CD4-positive, alpha-beta T cell treated with Interleukin-1 beta for 1 hour (primary cell): ENCODE measurements at regions not wholly inside any gene's neighbourhood (a gene's known extent, or its start where the extent isn't known, plus 50 kb on each side); places are given as distances from the start of the nearest gene placed in this dataset.

Experiments used
- DNase-seq, 2 donors: peaks; one replicate each; pipeline ENCODE4 v3.0.0-alpha.2; 2020 to 2022

DNA sequence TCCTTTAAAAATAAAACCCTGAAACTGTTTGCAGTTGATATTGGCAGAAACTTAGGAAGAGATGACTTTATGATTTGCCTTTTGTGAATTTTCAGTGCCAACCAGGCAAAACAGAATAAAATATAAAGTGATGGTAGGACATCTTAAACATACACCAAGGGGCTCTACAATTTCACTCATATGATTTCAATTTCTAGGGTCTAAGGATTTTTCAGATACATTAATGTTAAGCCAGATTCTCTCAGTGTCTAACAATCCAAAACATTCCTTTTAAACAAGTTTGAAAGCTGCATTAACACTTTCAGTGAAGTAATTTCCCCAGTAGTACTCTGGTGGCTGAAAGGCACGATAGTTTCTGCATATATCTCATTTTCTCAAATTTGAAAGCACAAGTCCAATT, 1262.0 kb upstream of the ADGRL3 start:
- DNase-seq: no peak

GRCh38 chr4:59945277-59945676, 1254.8 kb upstream of the ADGRL3 start:
- no peak for DNase-seq

GRCh38 chr4:59945716-59946115, 1254.4 kb upstream of the ADGRL3 start:
- DNase-seq: no peak

- DNase-seq: no peak
These were observed 1243.8 kb upstream of the ADGRL3 start for GRCh38 chr4:59956366-59956765.

GRCh38 chr4:59960143-59960542, 1240.0 kb upstream of the ADGRL3 start:
- DNase-seq: no peak

- no peak for DNase-seq
These were observed 1233.4 kb upstream of the ADGRL3 start for GRCh38 chr4:59966758-59967157.

- DNase-seq: no peak
These were observed 1231.3 kb upstream of the ADGRL3 start for GRCh38 chr4:59968796-59969195.

GRCh38 chr4:59969909-59970308, 1230.2 kb upstream of the ADGRL3 start:
- no peak for DNase-seq

DNA sequence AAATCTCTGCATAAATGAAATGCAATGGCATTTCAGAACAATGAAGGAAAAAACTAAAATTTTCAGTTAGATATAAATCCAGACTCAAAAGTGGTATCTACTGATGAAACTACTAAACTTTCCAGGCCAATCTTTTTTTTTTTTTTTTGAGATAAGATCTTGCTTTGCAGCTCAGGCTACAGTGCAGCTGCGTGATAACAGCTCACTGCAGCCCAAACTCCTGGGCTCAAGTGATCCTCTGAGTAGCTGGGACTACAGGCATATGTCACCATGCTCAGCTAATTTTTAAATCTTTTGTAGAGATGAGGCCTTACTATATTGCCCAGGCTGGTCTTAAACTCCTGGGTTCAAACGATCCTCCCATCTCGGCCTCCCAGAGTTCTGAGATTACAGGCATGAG, 1228.2 kb upstream of the ADGRL3 start:
- DNase-seq: no peak

- no peak for DNase-seq
These were observed 1226.6 kb upstream of the ADGRL3 start for GRCh38 chr4:59973492-59973891.

DNA sequence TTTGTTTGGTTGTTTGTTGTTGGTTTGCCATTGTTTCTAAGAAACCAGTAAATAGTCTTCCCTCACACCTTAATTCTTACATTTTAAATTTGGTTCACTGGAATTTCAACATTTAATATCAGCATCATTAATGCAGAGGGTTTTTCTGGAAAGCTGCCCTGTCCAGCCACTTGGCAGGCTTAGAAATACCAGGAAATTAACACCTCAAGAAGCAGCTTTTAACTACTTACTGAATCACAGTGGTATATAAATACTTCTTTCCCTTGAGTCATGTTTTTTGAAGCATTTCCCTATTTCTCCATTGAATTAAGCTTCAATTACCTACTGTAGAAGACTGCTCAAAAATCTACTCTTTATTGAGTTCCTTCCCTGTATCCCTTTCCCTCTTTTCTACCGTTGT, 1221.1 kb upstream of the ADGRL3 start:
- no peak for DNase-seq

GRCh38 chr4:59983852-59984251, 1216.3 kb upstream of the ADGRL3 start:
- no peak for DNase-seq

DNA sequence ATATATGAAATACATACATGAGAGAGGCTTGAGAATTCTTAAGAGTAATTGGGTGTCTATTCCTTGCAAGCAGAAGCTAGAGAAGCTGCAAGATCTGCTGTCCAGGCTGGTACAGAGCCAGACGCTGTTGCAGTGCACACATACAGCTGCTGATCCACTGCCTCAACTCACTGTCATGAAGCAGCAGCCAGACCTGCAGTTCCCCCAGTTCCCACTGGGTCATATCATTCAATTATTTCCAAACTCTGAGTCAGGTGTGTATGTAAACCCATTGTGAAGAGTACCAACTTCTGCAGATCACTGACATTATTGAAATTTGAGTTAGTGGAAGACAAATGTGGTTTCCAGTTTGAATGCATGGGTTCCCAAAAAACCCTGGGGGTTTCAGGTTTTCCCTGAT, 1212.8 kb upstream of the ADGRL3 start:
- DNase-seq: no peak

DNA sequence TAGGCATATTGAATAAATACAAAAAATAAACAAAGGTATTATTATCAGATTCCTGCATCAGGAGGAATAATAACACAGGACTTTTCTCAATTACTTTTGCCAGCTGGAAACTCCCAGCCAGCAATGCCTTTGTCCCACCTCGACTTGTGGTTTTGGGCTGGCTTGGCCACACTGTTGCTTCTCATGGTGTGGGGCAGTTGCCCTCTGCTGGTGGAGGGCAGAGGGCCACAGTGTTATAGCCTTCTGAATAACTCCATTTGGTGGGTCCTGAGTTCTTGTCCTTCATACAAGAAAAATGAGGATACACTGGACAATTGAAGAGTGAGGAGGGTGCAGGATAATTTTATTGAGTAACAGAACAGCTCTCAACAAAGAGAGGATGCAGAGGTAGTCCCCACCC, 1206.0 kb upstream of the ADGRL3 start:
- DNase-seq: no peak

DNA sequence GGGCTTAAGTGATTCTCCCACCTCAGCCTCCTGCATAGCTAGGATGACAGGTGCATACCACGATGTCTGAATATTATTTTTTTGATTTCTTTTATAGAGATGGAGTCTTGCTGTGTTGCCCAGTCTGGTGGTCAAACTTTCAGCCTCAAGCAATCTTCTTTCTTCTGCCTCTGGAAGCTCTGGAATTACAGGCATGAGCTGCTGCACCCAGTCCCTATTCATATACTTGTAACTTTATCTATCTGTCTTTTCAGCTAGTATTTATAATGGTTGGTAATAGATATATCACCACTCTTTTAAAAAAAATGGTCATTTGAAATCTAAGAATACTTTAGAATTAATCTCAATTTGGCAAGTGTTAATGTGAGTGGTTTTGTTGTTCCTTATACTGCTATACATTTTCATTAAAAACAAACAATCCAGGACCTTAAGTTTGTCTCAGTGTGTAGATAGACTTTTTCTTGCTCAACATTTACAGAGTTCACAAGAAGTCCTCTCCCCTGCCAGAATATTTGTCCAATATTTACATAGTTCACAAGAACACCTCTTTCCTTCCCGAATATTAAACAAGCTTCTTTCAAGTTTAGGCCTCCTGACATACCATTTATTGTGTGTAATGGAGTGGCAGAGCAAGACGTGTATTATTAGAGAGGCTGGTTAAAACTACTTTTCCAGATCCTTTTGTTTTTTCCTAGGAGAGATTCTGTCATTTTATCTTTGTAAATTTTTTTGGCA, 1197.4 kb upstream of the ADGRL3 start:
- no peak for DNase-seq

DNA sequence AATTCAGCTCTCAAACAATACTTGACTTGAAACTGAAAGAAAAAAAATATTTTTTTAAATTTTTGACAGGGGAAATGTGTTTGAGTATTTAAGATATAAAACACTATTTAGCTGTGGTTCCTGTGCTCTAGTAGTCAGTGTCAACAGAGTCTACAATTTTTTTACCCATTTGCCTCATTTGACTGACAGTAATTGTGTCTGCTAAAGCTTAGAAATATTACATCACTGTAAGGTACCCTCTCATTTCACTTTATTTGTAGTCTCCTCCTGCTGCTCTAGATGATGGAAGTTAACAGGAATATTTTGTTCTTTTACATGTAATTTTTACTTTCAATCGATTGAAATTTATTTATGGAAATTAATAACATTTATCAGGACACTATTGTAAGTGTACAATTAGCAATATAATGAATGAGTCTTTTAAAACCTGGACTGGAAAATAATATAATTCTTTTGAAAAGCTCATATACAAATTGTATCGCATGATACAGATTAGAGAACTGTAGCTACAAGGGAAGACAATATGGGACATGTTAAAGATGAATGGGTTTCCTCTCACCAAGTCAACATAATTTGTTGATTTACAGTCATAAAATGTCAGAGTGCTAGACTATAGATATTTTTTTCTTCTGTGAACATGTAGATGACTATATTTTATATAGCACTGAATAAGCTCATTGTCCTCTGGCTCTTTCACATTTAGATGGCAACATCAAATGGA, 1186.5 kb upstream of the ADGRL3 start:
- DNase-seq: no peak

- DNase-seq: no peak
These were observed 1183.2 kb upstream of the ADGRL3 start for GRCh38 chr4:60016971-60017370.

DNA sequence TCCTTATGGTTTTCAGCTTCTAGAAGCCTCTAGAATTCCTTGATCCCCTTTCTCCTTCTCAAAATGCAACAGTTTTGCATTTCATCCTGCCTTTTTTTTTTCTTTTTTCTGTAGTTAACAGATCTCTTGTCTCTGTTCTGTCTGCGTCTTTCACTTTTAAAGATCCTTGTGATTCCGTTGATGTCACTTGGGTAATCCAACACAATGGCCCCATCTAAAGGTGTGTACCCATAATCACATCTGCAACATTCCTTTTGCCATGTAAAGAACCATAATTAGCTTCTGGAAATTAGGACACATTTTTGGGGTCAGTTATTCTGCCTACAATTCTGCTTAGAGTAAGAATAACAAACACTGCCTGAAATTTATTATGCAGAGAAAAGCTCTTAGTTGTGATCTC, 1180.9 kb upstream of the ADGRL3 start:
- DNase-seq: no peak

DNA sequence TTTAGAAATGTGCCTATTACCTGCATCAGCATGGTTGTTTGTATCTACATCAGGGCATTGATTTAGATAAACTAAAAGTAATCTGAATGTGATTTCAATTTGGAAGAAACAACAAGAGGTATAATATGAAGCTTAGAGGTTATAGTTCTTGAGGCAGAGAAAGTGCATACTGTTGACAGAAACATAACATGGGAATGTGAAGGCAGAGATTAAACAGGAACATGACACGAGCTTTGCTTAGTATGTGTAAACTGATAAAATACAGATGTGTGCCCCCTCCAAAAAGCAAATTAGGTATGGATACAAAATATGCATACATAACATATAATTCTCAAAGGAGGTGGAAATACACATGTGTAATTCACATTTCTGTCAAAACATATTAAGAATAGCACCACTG, 1180.2 kb upstream of the ADGRL3 start:
- no peak for DNase-seq

DNA sequence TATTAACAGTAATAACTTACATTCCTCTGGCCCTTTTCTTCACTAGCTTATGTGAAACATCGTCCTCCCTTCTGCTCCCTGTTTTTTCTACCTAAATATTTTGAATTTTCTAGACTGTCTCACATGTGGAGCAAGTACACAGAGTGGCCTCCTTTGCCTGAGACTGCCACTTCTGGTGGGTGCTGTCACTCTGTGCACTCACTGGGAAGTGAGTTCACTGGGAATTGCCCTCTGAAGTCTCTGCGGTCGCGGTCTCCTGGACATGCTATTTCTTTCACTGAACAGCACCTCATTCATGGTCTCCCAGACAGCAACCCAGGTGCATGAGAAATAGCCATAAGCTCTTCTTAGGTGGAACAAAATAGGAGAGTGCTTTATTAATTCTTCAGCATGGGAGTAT, 1179.7 kb upstream of the ADGRL3 start:
- DNase-seq: no peak

GRCh38 chr4:60033826-60034225, 1166.3 kb upstream of the ADGRL3 start:
- DNase-seq: no peak

DNA sequence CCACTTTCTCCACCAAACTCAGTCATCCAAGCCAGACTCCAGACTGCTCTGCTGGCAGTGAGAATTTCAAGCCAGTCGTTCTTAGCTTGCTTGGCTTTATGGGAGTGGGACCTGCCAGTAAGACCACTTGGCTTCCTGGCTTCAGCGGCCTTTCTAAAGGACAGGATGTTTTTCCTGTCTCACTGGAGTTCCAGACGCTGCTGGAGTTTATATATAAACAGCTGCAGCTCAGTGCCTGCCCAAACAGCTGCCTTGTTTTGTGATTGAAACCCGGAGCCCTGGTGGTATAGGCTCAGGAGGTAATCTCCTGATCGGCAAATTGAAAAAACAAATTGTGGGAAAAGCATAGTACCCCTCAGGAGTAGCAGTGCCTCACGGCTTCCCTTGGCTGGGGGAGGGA, 1165.8 kb upstream of the ADGRL3 start:
- no peak for DNase-seq

- DNase-seq: no peak
These were observed 1160.2 kb upstream of the ADGRL3 start for GRCh38 chr4:60039908-60040307.

DNA sequence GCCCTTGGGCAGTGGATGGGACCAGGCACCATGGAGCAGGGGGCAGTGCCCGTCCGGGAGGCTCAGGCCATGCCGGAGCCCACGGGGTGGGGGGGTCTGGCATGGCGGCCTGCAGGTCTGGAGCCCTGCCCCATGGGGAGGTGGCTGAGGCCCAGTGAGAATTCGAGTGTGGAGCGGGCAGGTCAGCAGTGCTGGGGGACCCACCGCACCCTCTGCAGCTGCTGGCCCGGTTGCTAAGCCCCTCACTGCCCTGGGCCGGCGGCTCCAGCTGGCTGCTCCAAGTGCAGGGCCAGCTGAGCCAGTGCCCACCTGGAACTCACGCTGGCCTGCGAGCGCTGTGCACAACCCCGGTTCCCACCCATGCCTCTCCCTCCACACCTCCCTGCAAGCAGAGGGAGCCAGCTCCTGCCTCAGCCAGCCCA, 1157.9 kb upstream of the ADGRL3 start:
- no peak for DNase-seq

DNA sequence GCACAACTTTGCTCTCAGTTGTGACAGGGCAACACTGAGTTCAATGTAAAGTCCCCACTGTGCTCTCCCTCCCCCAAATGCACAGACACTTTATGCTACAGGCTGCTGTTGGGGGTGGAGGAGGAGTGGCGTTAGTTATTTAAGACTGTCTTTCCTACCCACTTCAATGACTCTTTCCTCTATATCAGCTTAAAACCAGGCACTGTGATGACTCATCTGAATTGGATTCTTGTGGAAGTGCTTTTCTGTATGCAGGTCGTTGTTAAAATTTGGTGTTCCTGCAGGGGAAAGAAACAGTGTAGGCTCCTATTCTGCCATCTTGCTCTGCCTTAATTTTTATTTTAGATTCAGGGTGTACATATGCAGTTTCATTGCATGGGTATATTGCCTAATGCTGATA, 1157.2 kb upstream of the ADGRL3 start:
- DNase-seq: no peak
